ENCODE measurements at regions not wholly inside any gene's neighbourhood (a gene's known extent, or its start where the extent isn't known, plus 50 kb on each side); places are given as distances from the start of the nearest gene placed in this dataset.

GRCh38 chr5:50564079-50564478 is 102.4 kb upstream of the PARP8 start:
- TF ChIP-seq, protein P1, sequence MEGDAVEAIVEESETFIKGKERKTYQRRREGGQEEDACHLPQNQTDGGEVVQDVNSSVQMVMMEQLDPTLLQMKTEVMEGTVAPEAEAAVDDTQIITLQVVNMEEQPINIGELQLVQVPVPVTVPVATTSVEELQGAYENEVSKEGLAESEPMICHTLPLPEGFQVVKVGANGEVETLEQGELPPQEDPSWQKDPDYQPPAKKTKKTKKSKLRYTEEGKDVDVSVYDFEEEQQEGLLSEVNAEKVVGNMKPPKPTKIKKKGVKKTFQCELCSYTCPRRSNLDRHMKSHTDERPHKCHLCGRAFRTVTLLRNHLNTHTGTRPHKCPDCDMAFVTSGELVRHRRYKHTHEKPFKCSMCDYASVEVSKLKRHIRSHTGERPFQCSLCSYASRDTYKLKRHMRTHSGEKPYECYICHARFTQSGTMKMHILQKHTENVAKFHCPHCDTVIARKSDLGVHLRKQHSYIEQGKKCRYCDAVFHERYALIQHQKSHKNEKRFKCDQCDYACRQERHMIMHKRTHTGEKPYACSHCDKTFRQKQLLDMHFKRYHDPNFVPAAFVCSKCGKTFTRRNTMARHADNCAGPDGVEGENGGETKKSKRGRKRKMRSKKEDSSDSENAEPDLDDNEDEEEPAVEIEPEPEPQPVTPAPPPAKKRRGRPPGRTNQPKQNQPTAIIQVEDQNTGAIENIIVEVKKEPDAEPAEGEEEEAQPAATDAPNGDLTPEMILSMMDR (IDR thresholded peaks at IDR 0.05), result no peak
- no peak for TF ChIP-seq ZFX (IDR thresholded peaks at IDR 0.05; ENCODE audit: borderline replicate concordance)
